ENCODE measurements at regions not wholly inside any gene's neighbourhood (a gene's known extent, or its start where the extent isn't known, plus 50 kb on each side); places are given as distances from the start of the nearest gene placed in this dataset.

DNA sequence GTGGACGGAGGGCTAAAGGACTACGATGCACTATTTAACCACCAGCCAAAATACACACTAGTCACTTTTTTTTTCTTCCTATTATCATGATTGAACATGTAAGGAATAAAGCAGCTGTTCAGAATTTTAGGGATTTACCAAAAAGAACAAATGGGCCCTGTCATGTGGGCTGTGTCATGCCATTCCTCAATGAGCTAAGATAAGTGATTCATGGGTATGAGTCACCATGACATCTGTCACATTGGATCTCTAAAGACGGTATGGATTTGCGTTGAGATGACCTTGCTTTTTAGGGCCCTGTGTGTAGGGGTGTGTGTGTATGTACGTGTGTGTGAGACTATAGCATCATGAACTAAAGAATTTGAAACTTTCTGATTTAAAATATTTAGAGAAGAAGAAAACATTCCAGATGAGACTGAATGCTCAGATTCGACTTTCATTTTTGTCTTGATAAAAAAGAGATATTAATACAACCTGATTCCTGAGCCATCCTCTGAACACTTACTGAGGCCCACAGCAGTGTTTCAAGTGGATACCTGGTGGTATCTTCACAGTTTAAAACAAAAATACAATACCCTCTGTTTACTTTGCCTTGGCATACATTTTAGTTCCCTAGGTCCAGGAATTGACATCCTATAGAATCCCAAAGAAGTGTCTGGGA is 246.1 kb upstream of the DUSP10 start (continued):
- TF ChIP-seq EP300 (IDR thresholded peaks at IDR 0.05; ENCODE audit: borderline replicate concordance in 1 of 2, low read depth in 1 of 2, low read length in 1 of 2) (0 out of 4 replicates have a peak, but pooled peaks of 1 of the 2 experiments have one; percentile 16), RAD21 (IDR thresholded peaks at IDR 0.05; ENCODE audit: low read length) (no peak), JUND (IDR thresholded peaks at IDR 0.05) (peak; percentile 58)
- TF ChIP-seq, protein P1, sequence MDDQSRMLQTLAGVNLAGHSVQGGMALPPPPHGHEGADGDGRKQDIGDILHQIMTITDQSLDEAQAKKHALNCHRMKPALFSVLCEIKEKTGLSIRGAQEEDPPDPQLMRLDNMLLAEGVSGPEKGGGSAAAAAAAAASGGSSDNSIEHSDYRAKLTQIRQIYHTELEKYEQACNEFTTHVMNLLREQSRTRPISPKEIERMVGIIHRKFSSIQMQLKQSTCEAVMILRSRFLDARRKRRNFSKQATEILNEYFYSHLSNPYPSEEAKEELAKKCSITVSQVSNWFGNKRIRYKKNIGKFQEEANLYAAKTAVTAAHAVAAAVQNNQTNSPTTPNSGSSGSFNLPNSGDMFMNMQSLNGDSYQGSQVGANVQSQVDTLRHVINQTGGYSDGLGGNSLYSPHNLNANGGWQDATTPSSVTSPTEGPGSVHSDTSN (IDR thresholded peaks at IDR 0.05): peak; percentile 87
- TF ChIP-seq, protein P2, sequence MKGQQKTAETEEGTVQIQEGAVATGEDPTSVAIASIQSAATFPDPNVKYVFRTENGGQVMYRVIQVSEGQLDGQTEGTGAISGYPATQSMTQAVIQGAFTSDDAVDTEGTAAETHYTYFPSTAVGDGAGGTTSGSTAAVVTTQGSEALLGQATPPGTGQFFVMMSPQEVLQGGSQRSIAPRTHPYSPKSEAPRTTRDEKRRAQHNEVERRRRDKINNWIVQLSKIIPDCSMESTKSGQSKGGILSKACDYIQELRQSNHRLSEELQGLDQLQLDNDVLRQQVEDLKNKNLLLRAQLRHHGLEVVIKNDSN (IDR thresholded peaks at IDR 0.05; ENCODE audit: borderline replicate concordance, low read depth): no peak
- TF ChIP-seq, protein P3, sequence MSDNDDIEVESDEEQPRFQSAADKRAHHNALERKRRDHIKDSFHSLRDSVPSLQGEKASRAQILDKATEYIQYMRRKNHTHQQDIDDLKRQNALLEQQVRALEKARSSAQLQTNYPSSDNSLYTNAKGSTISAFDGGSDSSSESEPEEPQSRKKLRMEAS (IDR thresholded peaks at IDR 0.05; ENCODE audit: low read depth): no peak

DNA sequence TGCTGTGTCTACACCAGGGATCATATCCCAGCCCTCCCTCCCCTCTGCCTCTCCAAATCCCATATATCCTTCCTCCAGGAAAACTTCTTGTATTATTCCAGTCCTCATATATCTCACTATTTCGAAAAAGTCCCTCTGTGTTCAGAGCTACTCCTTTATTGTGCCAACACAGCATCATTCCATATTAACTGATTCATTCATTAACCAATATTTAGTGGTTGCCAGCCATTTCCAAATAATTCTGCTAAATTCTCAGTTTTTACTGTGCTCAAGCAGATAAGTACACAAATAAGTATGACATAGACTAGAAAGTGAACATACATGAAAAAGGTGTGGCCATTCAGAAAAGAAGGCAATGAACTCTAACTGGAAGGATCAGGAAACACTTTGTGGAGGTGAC is 241.6 kb upstream of the DUSP10 start:
- no peaks in the 10 kb centered on the region for H3K9me2 ChIP-seq
- ChIA-PET CTCF (no interaction called here), POLR2A (no interaction called here)
- TF ChIP-seq MXI1 (IDR thresholded peaks at IDR 0.05; ENCODE audit: low read depth, low read length) (no peak), GABPA (IDR thresholded peaks at IDR 0.05; ENCODE audit: low read depth) (no peak), POLR2AphosphoS5 (IDR thresholded peaks at IDR 0.05; ENCODE audit: low read depth, low read length) (no peak), SMC3 (IDR thresholded peaks at IDR 0.05; ENCODE audit: low read depth, low read length) (no peak), EP300 (IDR thresholded peaks at IDR 0.05; ENCODE audit: borderline replicate concordance in 1 of 2, low read depth in 1 of 2, low read length in 1 of 2) (no peak), YY1 (IDR thresholded peaks at IDR 0.05; ENCODE audit: low read depth) (no peak), FOSL2 (IDR thresholded peaks at IDR 0.05; ENCODE audit: borderline replicate concordance, low read depth) (no peak), TAF1 (IDR thresholded peaks at IDR 0.05; ENCODE audit: borderline replicate concordance, low read depth, low read length) (no peak), GATA2 (CRISPR knock-in tag; IDR thresholded peaks at IDR 0.05) (no peak), MEF2A (IDR thresholded peaks at IDR 0.05; ENCODE audit: borderline replicate concordance, low read depth) (no peak)
- TF ChIP-seq, protein P4, sequence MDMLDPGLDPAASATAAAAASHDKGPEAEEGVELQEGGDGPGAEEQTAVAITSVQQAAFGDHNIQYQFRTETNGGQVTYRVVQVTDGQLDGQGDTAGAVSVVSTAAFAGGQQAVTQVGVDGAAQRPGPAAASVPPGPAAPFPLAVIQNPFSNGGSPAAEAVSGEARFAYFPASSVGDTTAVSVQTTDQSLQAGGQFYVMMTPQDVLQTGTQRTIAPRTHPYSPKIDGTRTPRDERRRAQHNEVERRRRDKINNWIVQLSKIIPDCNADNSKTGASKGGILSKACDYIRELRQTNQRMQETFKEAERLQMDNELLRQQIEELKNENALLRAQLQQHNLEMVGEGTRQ (IDR thresholded peaks at IDR 0.05; ENCODE audit: borderline replicate concordance, low read depth, low read length): no peak
- TF ChIP-seq, protein P1 (IDR thresholded peaks at IDR 0.05): no peak
- no peak for DNase-seq
- no peak overlapping the region for H3K9ac ChIP-seq
- H3K36me3 ChIP-seq (replicated peaks in 1 of 2; ENCODE audit: control insufficient read depth in 1 of 2, insufficient read depth in 2 of 2, low read length in 1 of 2): no peaks in the 10 kb centered on the region
- no peaks in the 10 kb centered on the region for H3K9me3 ChIP-seq
- H3K4me1 ChIP-seq (ENCODE audit: control insufficient read depth in 1 of 2, insufficient read depth in 2 of 2, low read depth in 1 of 2, low read length in 1 of 2): no peaks in the 10 kb centered on the region; a peak in 1 of 4 replicates
- H3K4me3 ChIP-seq (ENCODE audit: low read depth in 2 of 2, low read length in 1 of 2): no peak overlapping the region
- 50% methylated on average over 1 of the region's 1 CpG for WGBS (ENCODE audit: low lambda C conversion rate)
- no peak overlapping the region for H3K4me2 ChIP-seq
- no peaks in the 10 kb centered on the region for H3K27me3 ChIP-seq (ENCODE audit: insufficient read depth)
- no peaks in the 10 kb centered on the region for H4K20me1 ChIP-seq (ENCODE audit: insufficient read depth)
- H3F3A ChIP-seq (replicated peaks; ENCODE audit: insufficient read depth): peaks cover 3% of the 10 kb centered on the region
- H3K27ac ChIP-seq (ENCODE audit: low read depth in 2 of 2, low read length in 1 of 2): no peak overlapping the region
- no peak overlapping the region for H2AFZ ChIP-seq (ENCODE audit: low read depth)
- H3K79me2 ChIP-seq (ENCODE audit: insufficient read depth): no peaks in the 10 kb centered on the region
